MM.1S (cell line): ENCODE measurements at regions not wholly inside any gene's neighbourhood (a gene's known extent, or its start where the extent isn't known, plus 50 kb on each side); places are given as distances from the start of the nearest gene placed in this dataset.

Experiments used
- DNase-seq: peaks from one replicate; pipeline ENCODE4 v3.0.0-alpha.2; 2015
- H2AFZ ChIP-seq: fragments of 300-600 bp; sonication (generic); 2 replicates; pipeline ENCODE4 v1.6.0; 2016; ENCODE audit warnings: antibody characterized with exemption, low read length
- H3F3A ChIP-seq: fragments of 300-600 bp; sonication (generic); 2 replicates; pipeline ENCODE4 v1.6.1; 2016; ENCODE audit warnings: mild to moderate bottlenecking, antibody characterized with exemption, low read length, moderate library complexity, mixed read lengths; ENCODE audit not compliant: insufficient read depth
- H3K27ac ChIP-seq: fragments of 300-600 bp; sonication (generic); 2 replicates; pipeline ENCODE4 v1.5.1; 2016; ENCODE audit warnings: mild to moderate bottlenecking, low read length
- H3K27me3 ChIP-seq: fragments of 300-600 bp; sonication (generic); replicated peaks from 2 replicates; pipeline ENCODE4 v1.6.0; 2016; ENCODE audit warnings: low read length; ENCODE audit not compliant: insufficient read depth
- H3K36me3 ChIP-seq: fragments of 300-600 bp; sonication (generic); replicated peaks from 2 replicates; pipeline ENCODE4 v1.6.1; 2016; ENCODE audit warnings: mild to moderate bottlenecking, low read length, mixed read lengths; ENCODE audit not compliant: insufficient read depth
- H3K4me1 ChIP-seq: fragments of 300-600 bp; sonication (generic); 2 replicates; pipeline ENCODE4 v1.6.1; 2016; ENCODE audit warnings: low read length, mixed read lengths
- H3K4me2 ChIP-seq: fragments of 300-600 bp; sonication (generic); 2 replicates; pipeline ENCODE4 v1.6.0; 2016; ENCODE audit warnings: low read depth, low read length
- H3K4me3 ChIP-seq: fragments of 300-600 bp; sonication (generic); 2 replicates; pipeline ENCODE4 v1.5.1; 2016; ENCODE audit warnings: low read length, mixed read lengths
- H3K79me2 ChIP-seq: fragments of 300-600 bp; sonication (generic); 2 replicates; pipeline ENCODE4 v1.6.1; 2016; ENCODE audit warnings: mixed run types, low read length, mixed read lengths
- H3K9ac ChIP-seq: fragments of 300-600 bp; sonication (generic); 2 replicates; pipeline ENCODE4 v1.6.1; 2016; ENCODE audit warnings: low read length, mixed read lengths
- H3K9me2 ChIP-seq: fragments of 300-600 bp; sonication (generic); replicated peaks from 2 replicates; pipeline ENCODE4 v1.6.1; 2016; ENCODE audit warnings: mild to moderate bottlenecking, low read length, mixed read lengths; ENCODE audit not compliant: insufficient read depth
- H3K9me3 ChIP-seq: fragments of 300-600 bp; sonication (generic); replicated peaks from 2 replicates; pipeline ENCODE4 v1.6.1; 2016; ENCODE audit warnings: mild to moderate bottlenecking, low read length, mixed read lengths; ENCODE audit not compliant: insufficient read depth
- H4K20me1 ChIP-seq: fragments of 300-600 bp; sonication (generic); 2 replicates; pipeline ENCODE4 v1.6.1; 2016; ENCODE audit warnings: mild to moderate bottlenecking, low read length, moderate library complexity, mixed read lengths; ENCODE audit not compliant: insufficient read depth
- EZH2 ChIP-seq: fragments of 300-600 bp; sonication (generic); optimal IDR thresholded peaks from 2 replicates; pipeline ENCODE3; 2017; ENCODE audit warnings: low read depth, mild to moderate bottlenecking, antibody characterized with exemption, low read length, mixed read lengths
- EZH2phosphoT487 ChIP-seq: fragments of 300-600 bp; sonication (generic); IDR thresholded peaks from 2 replicates; pipeline ENCODE4 v1.6.1; 2018; ENCODE audit warnings: antibody characterized with exemption, low read length
- TF ChIP-seq, protein P1 (sequence below): fragments of 300-600 bp; sonication (generic); IDR thresholded peaks from 2 replicates; pipeline ENCODE4 v1.5.1; 2016; ENCODE audit warnings: antibody characterized with exemption, low read length, mixed read lengths

- Histone ChIP-seq H3K27ac (no peak overlapping the region), H3K4me1 (no peaks in the 10 kb centered on the region), H3K4me3 (no peak overlapping the region), H3K9me3 (no peaks in the 10 kb centered on the region), H3K4me2 (no peak overlapping the region), H4K20me1 (no peaks in the 10 kb centered on the region), H3K79me2 (no peaks in the 10 kb centered on the region), H3K27me3 (no peaks in the 10 kb centered on the region), H3K9me2 (no peaks in the 10 kb centered on the region), H2AFZ (no peak overlapping the region), H3K36me3 (no peaks in the 10 kb centered on the region), H3K9ac (no peak overlapping the region), H3F3A (no peaks in the 10 kb centered on the region)
- DNase-seq, result no peak
- TF ChIP-seq EZH2phosphoT487 (no peak), EZH2 (no peak)
- TF ChIP-seq, protein P1, sequence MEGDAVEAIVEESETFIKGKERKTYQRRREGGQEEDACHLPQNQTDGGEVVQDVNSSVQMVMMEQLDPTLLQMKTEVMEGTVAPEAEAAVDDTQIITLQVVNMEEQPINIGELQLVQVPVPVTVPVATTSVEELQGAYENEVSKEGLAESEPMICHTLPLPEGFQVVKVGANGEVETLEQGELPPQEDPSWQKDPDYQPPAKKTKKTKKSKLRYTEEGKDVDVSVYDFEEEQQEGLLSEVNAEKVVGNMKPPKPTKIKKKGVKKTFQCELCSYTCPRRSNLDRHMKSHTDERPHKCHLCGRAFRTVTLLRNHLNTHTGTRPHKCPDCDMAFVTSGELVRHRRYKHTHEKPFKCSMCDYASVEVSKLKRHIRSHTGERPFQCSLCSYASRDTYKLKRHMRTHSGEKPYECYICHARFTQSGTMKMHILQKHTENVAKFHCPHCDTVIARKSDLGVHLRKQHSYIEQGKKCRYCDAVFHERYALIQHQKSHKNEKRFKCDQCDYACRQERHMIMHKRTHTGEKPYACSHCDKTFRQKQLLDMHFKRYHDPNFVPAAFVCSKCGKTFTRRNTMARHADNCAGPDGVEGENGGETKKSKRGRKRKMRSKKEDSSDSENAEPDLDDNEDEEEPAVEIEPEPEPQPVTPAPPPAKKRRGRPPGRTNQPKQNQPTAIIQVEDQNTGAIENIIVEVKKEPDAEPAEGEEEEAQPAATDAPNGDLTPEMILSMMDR, result no peak
These were observed 176.3 kb upstream of the CDYL start for GRCh38 chr6:4599924-4600323.

DNA sequence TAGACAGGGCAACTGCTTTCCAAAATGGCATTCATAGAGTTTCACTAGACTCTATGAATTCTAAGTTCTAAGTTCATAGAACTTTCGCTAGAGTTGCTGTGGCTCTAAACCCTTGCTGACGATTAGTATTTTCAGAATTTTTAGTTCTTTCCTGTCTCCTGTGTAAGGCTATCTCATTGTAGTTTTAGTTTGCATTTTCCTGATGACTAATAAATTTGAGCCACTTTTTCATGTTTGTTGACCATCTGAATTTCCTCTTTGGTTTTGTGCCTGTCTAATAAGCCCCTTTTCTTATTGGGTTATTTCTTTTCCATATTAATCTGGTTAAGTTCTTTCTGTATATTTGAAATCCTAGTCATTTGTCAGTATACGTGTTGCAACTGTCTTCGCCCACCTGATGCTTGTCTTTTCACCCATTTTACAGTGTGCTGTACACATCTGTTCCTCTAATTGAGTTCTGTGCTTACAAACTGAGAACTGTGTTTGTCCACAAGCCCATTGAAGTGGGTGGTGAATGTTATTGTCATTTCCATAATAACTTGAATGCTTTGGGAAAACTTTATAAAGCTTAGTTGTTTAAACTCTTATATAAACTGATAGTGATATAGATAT, 177.7 kb upstream of the CDYL start:
- Histone ChIP-seq H3K9me3 (no peaks in the 10 kb centered on the region), H3K4me3 (no peak overlapping the region), H3K9me2 (no peaks in the 10 kb centered on the region), H3K4me1 (no peaks in the 10 kb centered on the region), H3K79me2 (no peaks in the 10 kb centered on the region), H3K36me3 (no peaks in the 10 kb centered on the region), H3K27ac (no peak overlapping the region), H4K20me1 (no peaks in the 10 kb centered on the region), H2AFZ (no peak overlapping the region), H3K27me3 (no peaks in the 10 kb centered on the region), H3K9ac (no peak overlapping the region), H3F3A (no peaks in the 10 kb centered on the region), H3K4me2 (no peak overlapping the region)
- no peak for DNase-seq
- TF ChIP-seq EZH2, result no peak
- TF ChIP-seq, protein P1, result no peak
- no peak for TF ChIP-seq EZH2phosphoT487

- Histone ChIP-seq H3K79me2 (no peaks in the 10 kb centered on the region), H3K9me2 (no peaks in the 10 kb centered on the region), H3F3A (no peaks in the 10 kb centered on the region), H3K36me3 (no peaks in the 10 kb centered on the region), H3K4me1 (no peaks in the 10 kb centered on the region), H3K4me2 (no peak overlapping the region), H3K27ac (no peak overlapping the region), H3K9me3 (no peaks in the 10 kb centered on the region), H3K27me3 (no peaks in the 10 kb centered on the region), H3K9ac (no peak overlapping the region), H3K4me3 (no peak overlapping the region), H4K20me1 (no peaks in the 10 kb centered on the region), H2AFZ (no peak overlapping the region)
- no peak for DNase-seq
- TF ChIP-seq, protein P1, result no peak
- no peak for TF ChIP-seq EZH2phosphoT487
- TF ChIP-seq EZH2, result no peak
These were observed 182.3 kb upstream of the CDYL start for GRCh38 chr6:4593951-4594350.
